NK-92 (cell line): ENCODE measurements at regions not wholly inside any gene's neighbourhood (a gene's known extent, or its start where the extent isn't known, plus 50 kb on each side); places are given as distances from the start of the nearest gene placed in this dataset.

Source experiments
- DNase-seq: peaks from one replicate; lab custom pipeline; 2025; ENCODE audit not compliant: unreplicated experiment; lab: John Stamatoyannopoulos, UW

- DNase-seq, result no peak
Observed at GRCh38 chr22:48264586-48264985, 1502.1 kb downstream of the TBC1D22A start.

- DNase-seq, result no peak
Observed at GRCh38 chr22:48263791-48264351, 1501.4 kb downstream of the TBC1D22A start.

- no peak for DNase-seq
Observed at GRCh38 chr22:48263431-48263765, 1500.9 kb downstream of the TBC1D22A start.

- DNase-seq, result no peak
Observed at GRCh38 chr22:48262596-48263430, 1500.4 kb downstream of the TBC1D22A start.

DNA sequence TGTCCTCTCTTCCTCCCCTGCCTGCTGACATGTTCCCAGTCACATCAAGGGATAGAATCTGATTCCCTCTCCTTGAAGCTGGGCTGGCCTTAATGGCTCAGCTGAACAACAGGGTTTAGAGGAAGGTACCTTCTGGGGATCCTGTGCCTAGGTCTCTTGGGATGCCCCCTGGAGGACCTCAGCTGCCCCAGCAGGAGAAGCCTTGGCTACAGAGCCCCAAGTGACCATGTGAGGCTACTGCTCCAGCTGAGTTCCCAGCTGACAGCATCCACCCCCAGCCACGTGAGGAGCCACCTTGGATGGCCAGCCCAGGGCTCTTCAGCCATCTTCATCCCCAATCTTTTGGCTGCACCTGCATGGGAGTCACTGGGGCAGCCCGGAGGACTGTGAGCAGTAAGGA lies 1499.3 kb downstream of the TBC1D22A start:
- no peak for DNase-seq

DNA sequence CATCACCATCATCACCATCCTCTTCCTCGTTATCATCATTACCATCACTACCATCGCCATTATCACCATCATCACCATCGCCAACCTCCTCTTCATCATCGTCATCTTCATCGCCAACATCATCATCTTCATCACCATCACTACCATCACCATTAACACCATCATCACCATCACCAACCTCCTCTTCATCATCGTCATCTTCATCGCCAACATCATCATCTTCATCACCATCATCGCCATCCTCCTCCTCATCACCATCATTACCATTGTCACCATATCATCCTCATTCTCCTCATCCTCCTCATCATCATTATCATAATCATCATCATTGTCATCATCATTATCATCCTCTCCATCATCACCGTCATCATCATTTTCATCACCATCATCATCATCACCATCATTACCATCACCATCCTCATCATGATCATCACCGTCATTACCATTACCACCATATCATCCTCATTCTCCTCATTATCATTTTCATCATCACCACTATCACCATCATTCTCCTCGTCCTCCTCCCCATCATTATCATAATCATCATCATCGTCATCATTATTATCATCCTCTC lies 1498.7 kb downstream of the TBC1D22A start:
- DNase-seq, result no peak

- no peak for DNase-seq
Observed at GRCh38 chr22:48259991-48260670, 1497.7 kb downstream of the TBC1D22A start.

GRCh38 chr22:48258811-48259210 lies 1496.4 kb downstream of the TBC1D22A start:
- no peak for DNase-seq

GRCh38 chr22:48258064-48258701 lies 1495.7 kb downstream of the TBC1D22A start:
- no peak for DNase-seq

- DNase-seq, result no peak
Observed at GRCh38 chr22:48257685-48258055, 1495.2 kb downstream of the TBC1D22A start.

GRCh38 chr22:48256776-48257684 lies 1494.6 kb downstream of the TBC1D22A start:
- no peak for DNase-seq

GRCh38 chr22:48256041-48256739 lies 1493.7 kb downstream of the TBC1D22A start:
- no peak for DNase-seq

- DNase-seq, result no peak
Observed at GRCh38 chr22:48254311-48254873, 1491.9 kb downstream of the TBC1D22A start.

GRCh38 chr22:48253573-48253972 lies 1491.1 kb downstream of the TBC1D22A start:
- no peak for DNase-seq

GRCh38 chr22:48253136-48253535 lies 1490.7 kb downstream of the TBC1D22A start:
- DNase-seq, result no peak

DNA sequence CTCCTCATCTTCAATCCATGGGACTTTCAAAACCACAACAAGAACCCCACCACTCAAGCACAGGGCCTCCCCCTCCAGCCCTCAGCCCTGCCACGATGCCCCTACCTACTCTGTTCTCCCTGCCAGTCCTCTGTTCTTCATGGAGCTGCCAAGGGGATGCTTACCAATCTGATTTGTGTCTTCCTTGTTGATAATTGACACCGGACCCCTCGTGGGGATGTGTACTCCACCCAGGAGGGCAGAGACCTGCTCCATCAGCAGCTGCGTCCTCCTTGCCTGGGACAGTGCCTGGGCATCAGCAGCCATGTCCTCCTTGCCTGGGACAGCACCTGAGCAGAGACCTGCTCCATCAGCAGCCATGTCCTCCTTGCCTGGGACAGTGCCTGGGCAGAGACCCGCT lies 1489.2 kb downstream of the TBC1D22A start:
- DNase-seq, result no peak

DNA sequence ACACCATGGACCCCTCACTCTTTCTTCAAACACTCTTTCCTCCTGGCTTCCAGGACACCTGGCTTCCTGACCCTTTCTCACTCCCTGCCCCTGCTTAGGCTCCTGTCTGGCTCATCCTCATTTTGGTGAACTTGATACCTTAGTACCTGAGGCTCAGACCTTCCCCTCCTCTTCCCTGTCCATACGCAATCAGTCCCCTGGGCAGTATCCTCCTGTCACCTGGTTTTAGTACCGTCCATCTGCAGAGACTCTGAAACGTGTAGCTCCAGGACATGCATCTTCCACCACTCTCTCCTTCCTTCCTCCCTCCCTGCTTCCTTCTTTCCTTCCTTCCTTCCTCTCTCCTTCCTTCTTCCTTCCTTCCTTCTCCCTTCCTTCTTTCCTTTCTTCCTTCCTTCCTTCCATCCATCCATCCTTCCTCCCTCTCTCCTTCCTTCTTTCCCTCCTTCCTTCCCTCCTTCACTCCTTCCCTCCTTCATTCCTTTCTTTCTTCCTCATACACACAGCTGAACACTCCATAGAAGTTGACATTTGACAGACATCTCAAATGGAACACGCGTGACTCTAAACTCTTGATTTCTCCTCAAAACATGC lies 1488.6 kb downstream of the TBC1D22A start:
- DNase-seq, result no peak

- DNase-seq, result no peak
Observed at GRCh38 chr22:48250286-48250895, 1487.9 kb downstream of the TBC1D22A start.
